CD4-positive, alpha-beta T cell (primary cell): ENCODE measurements at regions not wholly inside any gene's neighbourhood (a gene's known extent, or its start where the extent isn't known, plus 50 kb on each side); places are given as distances from the start of the nearest gene placed in this dataset.

Experiments used
- ATAC-seq: fragments of 200-7000 bp; cut with Tn5 transposase; one replicate; pipeline ENCODE4 v1.10.0; 2022; ENCODE audit warnings: mild to moderate bottlenecking; ENCODE audit not compliant: poor library complexity
- CTCF ChIA-PET: fragments of 350-600 bp; sonication (Branson Sonifier 250); formaldehyde crosslinking; loops from one replicate; lab custom pipeline; 2021; ENCODE audit warnings: antibody characterized with exemption, inconsistent platforms; lab: Charles Lee
- POLR2A ChIA-PET: fragments of 350-600 bp; sonication (Branson Sonifier 250); formaldehyde crosslinking; loops from one replicate; lab custom pipeline; 2021; ENCODE audit warnings: antibody characterized with exemption, inconsistent platforms; lab: Charles Lee
- DNase-seq, 14 experiments: peaks; one replicate each; pipeline ENCODE4 v3.0.0-alpha.2; 2013 to 2020; ENCODE audit warnings: mixed read lengths in 2 of 14
- H3K27ac ChIP-seq, 2 donors: one replicate each; pipeline versions ENCODE4 v1.5.1 to v1.7.0; 2013; ENCODE audit warnings: low read length in 2 of 2, low read depth in 1 of 2, mild to moderate bottlenecking in 1 of 2
- H3K27me3 ChIP-seq, 2 experiments: 1 replicate in 1 of 2; 2 replicates in 1 of 2; pipeline versions ENCODE4 v1.6.1 to v1.7.0; 2013; ENCODE audit warnings: low read length in 2 of 2, control low read depth in 1 of 2, mild to moderate bottlenecking in 1 of 2, moderate library complexity in 1 of 2; ENCODE audit not compliant: insufficient read depth in 2 of 2, control insufficient read depth in 1 of 2
- H3K36me3 ChIP-seq: one replicate; pipeline ENCODE4 v1.6.1; 2013; ENCODE audit warnings: low read length, control low read depth; ENCODE audit not compliant: insufficient read depth
- H3K4me1 ChIP-seq: one replicate; pipeline ENCODE4 v1.6.1; 2013; ENCODE audit warnings: low read length, control low read depth; ENCODE audit not compliant: insufficient read depth
- H3K4me3 ChIP-seq: one replicate; pipeline ENCODE4 v1.5.1; 2013; ENCODE audit warnings: mild to moderate bottlenecking, low read length, moderate library complexity
- H3K9me3 ChIP-seq, 2 experiments: 1 replicate in 1 of 2; 2 replicates in 1 of 2; pipeline versions ENCODE4 v1.6.1 to v1.7.0; 2013; ENCODE audit warnings: low read length in 2 of 2, mild to moderate bottlenecking in 2 of 2, control low read depth in 1 of 2, moderate library complexity in 1 of 2; ENCODE audit not compliant: control insufficient read depth in 1 of 2, insufficient read depth in 1 of 2
- H3K27ac Mint-ChIP-seq: one replicate; pipeline ENCODE4 v1.8.0; 2020; ENCODE audit warnings: mixed read lengths
- H3K27me3 Mint-ChIP-seq: one replicate; pipeline ENCODE4 v1.8.0; 2021; ENCODE audit warnings: mixed read lengths
- H3K36me3 Mint-ChIP-seq: one replicate; pipeline ENCODE4 v1.8.0; 2021; ENCODE audit warnings: low read depth, mixed read lengths
- H3K4me1 Mint-ChIP-seq: one replicate; pipeline ENCODE4 v1.8.0; 2021; ENCODE audit warnings: low read depth, mixed read lengths
- H3K4me3 Mint-ChIP-seq: one replicate; pipeline ENCODE4 v1.8.0; 2020; ENCODE audit warnings: mild to moderate bottlenecking, mixed read lengths
- H3K9me3 Mint-ChIP-seq: one replicate; pipeline ENCODE4 v1.8.0; 2020; ENCODE audit warnings: mixed read lengths
- intact Hi-C, 2 experiments: fragments of 100-400 bp; cut with DNase I in 1 of 2; cut with micrococcal nuclease in 1 of 2; formaldehyde crosslinking; loops; one replicate each; pipeline versions ENCODE4 v1.15.1 to v1.9.0; 2023 to 2025; cut with DNase I, micrococcal nuclease
- TF ChIP-seq, protein P1 (sequence below): fragments of 200-600 bp; IDR thresholded peaks from one replicate; pipeline ENCODE4 v1.8.0; 2022; ENCODE audit warnings: antibody characterized with exemption, mild to moderate bottlenecking

DNA sequence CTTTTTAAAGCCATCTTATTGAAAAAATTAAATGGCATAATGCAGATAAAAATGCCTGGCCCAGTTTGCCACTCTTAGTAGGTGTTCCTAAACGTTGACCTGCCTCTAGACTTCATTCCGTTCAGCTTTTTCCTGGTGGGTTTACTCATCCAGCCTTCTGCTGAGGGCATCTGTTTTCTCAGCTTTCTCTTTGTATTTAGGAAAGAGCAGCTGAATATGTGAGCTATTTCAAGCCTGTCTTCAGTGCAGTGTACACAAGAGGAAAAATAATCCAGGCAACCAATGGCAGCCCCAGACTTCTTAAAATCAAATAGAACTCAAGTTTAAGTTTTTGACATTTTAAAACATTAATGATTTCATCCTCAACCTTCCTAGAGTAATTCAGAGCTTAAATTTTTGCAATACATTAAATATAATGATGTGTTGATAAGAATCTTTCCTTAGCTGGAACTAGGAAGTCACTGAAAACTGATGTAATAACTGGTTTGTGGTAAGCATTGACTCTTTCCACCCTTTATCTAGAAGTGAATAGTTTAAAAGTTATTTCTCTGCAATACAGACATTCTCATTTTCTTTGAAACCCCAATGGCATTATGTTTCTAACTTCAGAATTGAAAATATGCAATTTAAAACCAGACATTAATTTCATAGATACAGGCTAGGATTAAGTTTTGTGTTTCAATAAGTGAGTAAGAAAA lies 165.4 kb downstream of the AASDHPPT start:
- Histone ChIP-seq H3K4me1 (no peaks in the 10 kb centered on the region), H3K36me3 (no peaks in the 10 kb centered on the region), H3K27me3 (no peaks in the 10 kb centered on the region), H3K4me3 (no peak overlapping the region), H3K27ac (no peak overlapping the region), H3K9me3 (peaks cover 0 to 8% of the 10 kb centered on the region in 2 experiments)
- H3K27ac Mint-ChIP-seq, result no peak overlapping the region
- no peak overlapping the region for H3K4me3 Mint-ChIP-seq
- no peaks in the 10 kb centered on the region for H3K36me3 Mint-ChIP-seq
- H3K4me1 Mint-ChIP-seq, result no peaks in the 10 kb centered on the region
- no peak for ATAC-seq
- no peaks in the 10 kb centered on the region for H3K27me3 Mint-ChIP-seq
- POLR2A ChIA-PET, result no interaction called here
- intact Hi-C loops, result no loop called here
- TF ChIP-seq, protein P1, sequence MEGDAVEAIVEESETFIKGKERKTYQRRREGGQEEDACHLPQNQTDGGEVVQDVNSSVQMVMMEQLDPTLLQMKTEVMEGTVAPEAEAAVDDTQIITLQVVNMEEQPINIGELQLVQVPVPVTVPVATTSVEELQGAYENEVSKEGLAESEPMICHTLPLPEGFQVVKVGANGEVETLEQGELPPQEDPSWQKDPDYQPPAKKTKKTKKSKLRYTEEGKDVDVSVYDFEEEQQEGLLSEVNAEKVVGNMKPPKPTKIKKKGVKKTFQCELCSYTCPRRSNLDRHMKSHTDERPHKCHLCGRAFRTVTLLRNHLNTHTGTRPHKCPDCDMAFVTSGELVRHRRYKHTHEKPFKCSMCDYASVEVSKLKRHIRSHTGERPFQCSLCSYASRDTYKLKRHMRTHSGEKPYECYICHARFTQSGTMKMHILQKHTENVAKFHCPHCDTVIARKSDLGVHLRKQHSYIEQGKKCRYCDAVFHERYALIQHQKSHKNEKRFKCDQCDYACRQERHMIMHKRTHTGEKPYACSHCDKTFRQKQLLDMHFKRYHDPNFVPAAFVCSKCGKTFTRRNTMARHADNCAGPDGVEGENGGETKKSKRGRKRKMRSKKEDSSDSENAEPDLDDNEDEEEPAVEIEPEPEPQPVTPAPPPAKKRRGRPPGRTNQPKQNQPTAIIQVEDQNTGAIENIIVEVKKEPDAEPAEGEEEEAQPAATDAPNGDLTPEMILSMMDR, result no peak
- CTCF ChIA-PET, result no interaction called here
- H3K9me3 Mint-ChIP-seq, result peaks cover 12% of the 10 kb centered on the region
- no peak for DNase-seq

DNA sequence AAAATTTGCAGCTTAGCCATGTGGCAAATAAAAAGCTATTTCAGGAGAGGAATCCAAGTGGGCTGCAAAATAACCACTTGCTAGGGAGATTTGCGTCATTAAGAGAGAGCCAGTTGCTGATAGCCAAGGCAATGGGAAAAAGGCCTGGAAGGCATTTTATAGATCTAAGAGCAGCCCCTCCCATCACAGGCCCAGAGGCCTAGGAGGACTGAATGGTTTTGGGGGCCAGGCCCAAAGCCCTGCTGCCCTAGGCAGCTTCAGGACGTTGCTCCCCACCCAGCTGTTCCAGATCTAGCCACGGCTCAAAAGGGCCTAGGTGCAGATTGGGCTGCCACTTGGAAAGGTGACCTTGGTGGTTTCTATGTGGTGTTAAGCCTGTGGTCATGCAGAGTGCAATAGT lies 169.0 kb downstream of the AASDHPPT start:
- CTCF ChIA-PET, result interaction anchor here (0.6 kb wide), 1 partner anchor 1914 kb away, joined by 3 read pairs; no protein-coding TSS in a partner anchor
- DNase-seq, result no peak
- Mint-ChIP-seq H3K4me3 (no peak overlapping the region), H3K36me3 (no peaks in the 10 kb centered on the region), H3K27ac (no peak overlapping the region), H3K27me3 (no peaks in the 10 kb centered on the region), H3K9me3 (peaks cover 19% of the 10 kb centered on the region), H3K4me1 (no peaks in the 10 kb centered on the region)
- TF ChIP-seq, protein P1, result no peak
- intact Hi-C loops, result no loop called here
- POLR2A ChIA-PET, result no interaction called here
- no peak overlapping the region for H3K4me3 ChIP-seq
- no peaks in the 10 kb centered on the region for H3K4me1 ChIP-seq
- H3K27ac ChIP-seq, result no peak overlapping the region
- peaks cover 0 to 8% of the 10 kb centered on the region in 2 experiments for H3K9me3 ChIP-seq
- no peaks in the 10 kb centered on the region for H3K27me3 ChIP-seq
- ATAC-seq, result no peak
- H3K36me3 ChIP-seq, result no peaks in the 10 kb centered on the region

DNA sequence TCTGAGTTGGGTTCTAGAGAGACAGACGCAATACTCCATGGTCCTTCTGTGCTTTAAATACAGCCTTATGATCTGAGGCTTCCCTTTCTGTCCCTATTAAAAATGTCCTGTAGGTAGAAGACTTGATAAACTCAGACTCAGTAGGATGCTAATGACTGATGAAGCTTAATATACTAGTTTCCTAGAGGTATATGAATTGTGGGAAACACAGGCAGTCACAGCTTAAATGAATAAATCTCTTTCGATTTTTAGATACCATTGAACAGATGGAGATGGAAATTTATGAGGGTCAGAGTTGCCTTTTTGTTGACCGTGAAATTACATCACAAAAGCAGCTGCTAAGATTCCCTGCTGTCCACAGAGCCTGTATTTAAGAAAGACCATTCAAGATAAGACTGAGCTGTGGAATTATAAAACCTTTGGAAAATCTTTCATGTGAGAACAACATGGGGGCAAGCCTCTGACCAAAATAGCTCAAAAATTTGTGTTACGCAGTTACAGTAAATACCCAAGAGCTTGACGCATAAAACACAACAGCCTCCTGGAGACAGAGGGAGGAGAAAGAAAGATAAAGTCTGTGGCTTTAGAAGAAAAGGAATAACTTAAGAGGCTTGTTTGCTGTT lies 172.3 kb downstream of the AASDHPPT start:
- Mint-ChIP-seq H3K4me3 (no peak overlapping the region), H3K36me3 (no peaks in the 10 kb centered on the region), H3K9me3 (peaks cover 18% of the 10 kb centered on the region), H3K27me3 (no peaks in the 10 kb centered on the region), H3K4me1 (no peaks in the 10 kb centered on the region), H3K27ac (no peak overlapping the region)
- Histone ChIP-seq H3K36me3 (no peaks in the 10 kb centered on the region), H3K27ac (no peak overlapping the region), H3K4me1 (no peaks in the 10 kb centered on the region), H3K27me3 (no peaks in the 10 kb centered on the region), H3K4me3 (no peak overlapping the region), H3K9me3 (peaks cover 0 to 8% of the 10 kb centered on the region in 2 experiments)
- intact Hi-C loops, result no loop called here
- ChIA-PET POLR2A (no interaction called here), CTCF (no interaction called here)
- DNase-seq, result no peak
- no peak for ATAC-seq
- TF ChIP-seq, protein P1, result no peak
